OCI-LY3 (cell line): ENCODE measurements at regions not wholly inside any gene's neighbourhood (a gene's known extent, or its start where the extent isn't known, plus 50 kb on each side); places are given as distances from the start of the nearest gene placed in this dataset.

Experiments used
- H2AFZ ChIP-seq: fragments of 200-600, 300-600 bp; shearing (Covaris generic); 2 replicates; pipeline ENCODE4 v1.6.0; 2014; ENCODE audit warnings: antibody characterized with exemption, low read depth, low read length
- H3K27ac ChIP-seq: fragments of 200-600, 300-600 bp; sonication (generic); 2 replicates; pipeline ENCODE4 v1.5.1; 2014; ENCODE audit warnings: mild to moderate bottlenecking, low read length, moderate library complexity, mixed read lengths
- H3K27me3 ChIP-seq: fragments of 200-600, 300-600 bp; sonication (generic); 2 replicates; pipeline ENCODE4 v1.6.1; 2014; ENCODE audit warnings: low read depth, low read length, mixed read lengths
- H3K36me3 ChIP-seq: fragments of 200-600, 300-600 bp; sonication (generic); replicated peaks from 2 replicates; pipeline ENCODE3; 2014; ENCODE audit warnings: low read depth, low read length, mixed read lengths
- H3K4me1 ChIP-seq: fragments of 300-600, 200-600 bp; sonication (generic); 2 replicates; pipeline ENCODE4 v1.6.1; 2014; ENCODE audit warnings: low read length, mixed read lengths
- H3K4me2 ChIP-seq: fragments of 200-600, 300-600 bp; sonication (generic); 2 replicates; pipeline ENCODE4 v1.6.1; 2014; ENCODE audit warnings: low read length, mixed read lengths
- H3K4me3 ChIP-seq: fragments of 300-600, 200-600 bp; sonication (generic); 2 replicates; pipeline ENCODE4 v1.5.1; 2014; ENCODE audit warnings: antibody characterized with exemption, mild to moderate bottlenecking, low read length, moderate library complexity
- H3K79me2 ChIP-seq: fragments of 300-600, 200-600 bp; shearing (Covaris generic); 2 replicates; pipeline ENCODE4 v1.6.1; 2014; ENCODE audit warnings: mild to moderate bottlenecking, low read length, mixed read lengths
- H3K9ac ChIP-seq: fragments of 300-600, 200-600 bp; shearing (Covaris generic); 2 replicates; pipeline ENCODE4 v1.6.0; 2014; ENCODE audit warnings: mild to moderate bottlenecking, low read length, moderate library complexity
- H3K9me3 ChIP-seq: fragments of 200-600, 300-600 bp; shearing (Covaris generic); 2 replicates; pipeline ENCODE4 v1.6.1; 2014; ENCODE audit warnings: low read length, mixed read lengths; ENCODE audit not compliant: insufficient read depth
- H4K20me1 ChIP-seq: fragments of 200-600, 300-600 bp; sonication (generic); 2 replicates; pipeline ENCODE4 v1.6.1; 2016; ENCODE audit warnings: low read length, mixed read lengths; ENCODE audit not compliant: insufficient read depth
- CTCF ChIP-seq: fragments of 200-600, 300-600 bp; sonication (generic); IDR thresholded peaks from 2 replicates; pipeline ENCODE4 v1.5.1; 2014; ENCODE audit warnings: antibody characterized with exemption, low read length, low read depth
- EZH2phosphoT487 ChIP-seq: fragments of 200-600 bp; shearing (Covaris generic); IDR thresholded peaks from 2 replicates; pipeline ENCODE4 v1.6.1; 2018; ENCODE audit warnings: antibody characterized with exemption, mixed run types, low read depth

DNA sequence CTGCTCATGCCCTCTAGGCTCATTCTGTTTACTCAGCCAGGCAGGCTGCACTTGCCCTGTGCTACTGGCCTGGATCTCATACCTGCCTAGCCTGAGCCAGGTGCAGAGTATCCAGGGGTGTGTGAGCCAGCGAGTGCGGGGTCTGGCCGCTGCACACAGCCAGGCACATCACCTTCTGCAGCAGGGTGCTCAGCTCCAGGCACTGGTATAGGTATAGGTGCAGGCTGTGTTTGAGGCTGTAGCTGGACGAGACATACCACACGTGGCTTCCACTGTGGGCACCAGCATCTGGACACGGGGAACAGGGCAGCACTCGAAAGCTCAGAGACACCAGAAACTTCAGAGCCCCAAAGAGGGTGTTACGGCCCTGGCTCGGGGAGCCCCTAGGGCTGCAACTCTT lies 424.2 kb downstream of the RERGL start:
- Histone ChIP-seq H3K4me1 (no peaks in the 10 kb centered on the region), H3K4me2 (no peak overlapping the region), H3K27me3 (no peaks in the 10 kb centered on the region), H3K36me3 (no peaks in the 10 kb centered on the region), H3K27ac (no peak overlapping the region), H3K9ac (no peak overlapping the region), H3K79me2 (no peaks in the 10 kb centered on the region), H3K4me3 (no peak overlapping the region), H4K20me1 (no peaks in the 10 kb centered on the region), H2AFZ (no peak overlapping the region), H3K9me3 (no peaks in the 10 kb centered on the region)
- TF ChIP-seq EZH2phosphoT487 (no peak), CTCF (no peak)

GRCh38 chr12:17661250-17661649 lies 428.7 kb downstream of the RERGL start:
- Histone ChIP-seq H3K79me2 (no peaks in the 10 kb centered on the region), H3K36me3 (no peaks in the 10 kb centered on the region), H4K20me1 (no peaks in the 10 kb centered on the region), H3K4me3 (no peak overlapping the region), H3K9ac (no peak overlapping the region), H3K4me1 (no peaks in the 10 kb centered on the region), H2AFZ (no peak overlapping the region), H3K27me3 (no peaks in the 10 kb centered on the region), H3K9me3 (no peaks in the 10 kb centered on the region), H3K27ac (no peak overlapping the region), H3K4me2 (no peak overlapping the region)
- no peak for TF ChIP-seq CTCF
- TF ChIP-seq EZH2phosphoT487: no peak

GRCh38 chr12:17652436-17652835 lies 437.6 kb downstream of the RERGL start:
- no peaks in the 10 kb centered on the region for H3K4me1 ChIP-seq
- H4K20me1 ChIP-seq: no peaks in the 10 kb centered on the region
- no peaks in the 10 kb centered on the region for H3K36me3 ChIP-seq
- no peaks in the 10 kb centered on the region for H3K79me2 ChIP-seq
- no peak overlapping the region for H3K4me2 ChIP-seq
- H3K27me3 ChIP-seq: no peaks in the 10 kb centered on the region
- H3K9ac ChIP-seq: no peak overlapping the region
- no peaks in the 10 kb centered on the region for H3K9me3 ChIP-seq
- no peak overlapping the region for H3K27ac ChIP-seq
- H2AFZ ChIP-seq: no peak overlapping the region
- no peak for TF ChIP-seq EZH2phosphoT487
- no peak for TF ChIP-seq CTCF
- H3K4me3 ChIP-seq: no peak overlapping the region

GRCh38 chr12:17642340-17642650 lies 447.7 kb downstream of the RERGL start:
- Histone ChIP-seq H3K4me3 (peak overlapping the region; percentile 77), H3K9me3 (no peaks in the 10 kb centered on the region), H2AFZ (peak overlapping the region; percentile 55; the same call in 1 of the 2 replicates), H3K79me2 (no peaks in the 10 kb centered on the region), H4K20me1 (no peaks in the 10 kb centered on the region), H3K27me3 (0 out of 2 replicates have a peak, but pooled peaks cover 3% of the 10 kb centered on the region), H3K27ac (no peak overlapping the region), H3K9ac (no peak overlapping the region), H3K36me3 (no peaks in the 10 kb centered on the region), H3K4me1 (peaks cover 7% of the 10 kb centered on the region; the same call in 1 of the 2 replicates), H3K4me2 (peak overlapping the region; percentile 68)
- no peak for TF ChIP-seq EZH2phosphoT487

DNA sequence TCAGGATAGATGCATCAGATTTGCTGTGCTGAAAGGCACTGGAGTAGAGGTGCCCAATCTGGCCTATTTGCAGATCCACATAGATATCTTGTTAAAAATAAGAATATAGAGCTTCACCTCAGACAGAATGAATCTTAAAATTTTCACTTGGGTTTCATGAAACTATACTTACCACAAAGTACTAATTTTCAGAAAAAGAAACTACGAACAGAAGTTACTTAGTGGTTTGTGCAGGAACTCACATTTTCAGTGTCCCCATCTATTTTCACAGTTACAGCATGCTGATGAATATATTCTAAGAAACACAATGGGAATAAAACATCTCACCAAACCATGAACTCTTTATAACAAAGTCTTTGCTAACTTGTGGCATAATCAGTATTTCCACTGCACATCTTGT lies 449.4 kb downstream of the RERGL start:
- Histone ChIP-seq H3K36me3 (no peaks in the 10 kb centered on the region), H3K79me2 (no peaks in the 10 kb centered on the region), H3K27ac (no peak overlapping the region), H3K4me1 (peaks cover 7% of the 10 kb centered on the region; the same call in 1 of the 2 replicates), H3K27me3 (0 out of 2 replicates have a peak, but pooled peaks cover 3% of the 10 kb centered on the region), H4K20me1 (no peaks in the 10 kb centered on the region), H3K9me3 (no peaks in the 10 kb centered on the region), H3K4me3 (no peak overlapping the region), H3K9ac (no peak overlapping the region), H3K4me2 (0 out of 2 replicates have a peak overlapping the region, but pooled peaks have one; percentile 5), H2AFZ (no peak overlapping the region)
- no peak for TF ChIP-seq CTCF
- no peak for TF ChIP-seq EZH2phosphoT487
